ENCODE measurements at regions not wholly inside any gene's neighbourhood (a gene's known extent, or its start where the extent isn't known, plus 50 kb on each side); places are given as distances from the start of the nearest gene placed in this dataset.

DNA sequence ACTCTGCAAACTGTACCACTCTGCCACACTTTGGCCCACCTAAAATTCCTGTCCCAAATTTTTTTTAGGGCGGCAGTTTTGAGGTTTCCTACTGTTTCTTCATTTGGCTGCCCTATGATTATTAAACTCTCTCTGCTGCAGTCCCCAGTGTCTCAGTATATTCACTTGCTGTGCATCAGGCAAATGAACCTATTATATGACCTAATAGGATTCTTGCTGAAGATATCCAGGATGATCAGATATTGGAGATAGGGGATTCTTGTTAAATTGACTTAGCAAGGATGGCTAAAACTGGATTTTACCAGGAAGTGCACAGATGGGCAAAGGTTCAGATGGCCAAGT, 410.8 kb upstream of the DDI1 start:
- Histone ChIP-seq H3K4me2 (ENCODE audit: insufficient read depth, low read length) (no peak overlapping the region), H4K20me1 (ENCODE audit: insufficient read depth, low read length) (no peaks in the 10 kb centered on the region), H3K27ac (ENCODE audit: low read length) (no peak overlapping the region), H3K9me3 (ENCODE audit: insufficient read depth, low read length, severe bottlenecking) (no peaks in the 10 kb centered on the region), H3K4me3 (ENCODE audit: low read depth in 1 of 2, low read length in 2 of 2) (no peak overlapping the region), H3K4me1 (ENCODE audit: insufficient read depth, low read length) (no peaks in the 10 kb centered on the region), H3K9ac (ENCODE audit: low read depth, low read length) (no peak overlapping the region), H2AFZ (ENCODE audit: low read depth, low read length) (no peak overlapping the region), H3K79me2 (ENCODE audit: insufficient read depth, low read length) (no peaks in the 10 kb centered on the region), H3K27me3 (ENCODE audit: insufficient read depth, low read length, poor library complexity) (no peaks in the 10 kb centered on the region), H3K36me3 (ENCODE audit: insufficient read depth, low read length) (no peaks in the 10 kb centered on the region)
- ATAC-seq (ENCODE audit: insufficient read depth, low read depth) (no peak), DNase-seq (no peak)
- TF ChIP-seq, protein P1, sequence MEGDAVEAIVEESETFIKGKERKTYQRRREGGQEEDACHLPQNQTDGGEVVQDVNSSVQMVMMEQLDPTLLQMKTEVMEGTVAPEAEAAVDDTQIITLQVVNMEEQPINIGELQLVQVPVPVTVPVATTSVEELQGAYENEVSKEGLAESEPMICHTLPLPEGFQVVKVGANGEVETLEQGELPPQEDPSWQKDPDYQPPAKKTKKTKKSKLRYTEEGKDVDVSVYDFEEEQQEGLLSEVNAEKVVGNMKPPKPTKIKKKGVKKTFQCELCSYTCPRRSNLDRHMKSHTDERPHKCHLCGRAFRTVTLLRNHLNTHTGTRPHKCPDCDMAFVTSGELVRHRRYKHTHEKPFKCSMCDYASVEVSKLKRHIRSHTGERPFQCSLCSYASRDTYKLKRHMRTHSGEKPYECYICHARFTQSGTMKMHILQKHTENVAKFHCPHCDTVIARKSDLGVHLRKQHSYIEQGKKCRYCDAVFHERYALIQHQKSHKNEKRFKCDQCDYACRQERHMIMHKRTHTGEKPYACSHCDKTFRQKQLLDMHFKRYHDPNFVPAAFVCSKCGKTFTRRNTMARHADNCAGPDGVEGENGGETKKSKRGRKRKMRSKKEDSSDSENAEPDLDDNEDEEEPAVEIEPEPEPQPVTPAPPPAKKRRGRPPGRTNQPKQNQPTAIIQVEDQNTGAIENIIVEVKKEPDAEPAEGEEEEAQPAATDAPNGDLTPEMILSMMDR (IDR thresholded peaks at IDR 0.05; ENCODE audit: borderline replicate concordance, extremely low read depth, low read length, poor library complexity, severe bottlenecking): no peak
- no peak for TF ChIP-seq EZH2 (IDR thresholded peaks at IDR 0.05; ENCODE audit: borderline replicate concordance, low read depth, low read length, severe bottlenecking)

DNA sequence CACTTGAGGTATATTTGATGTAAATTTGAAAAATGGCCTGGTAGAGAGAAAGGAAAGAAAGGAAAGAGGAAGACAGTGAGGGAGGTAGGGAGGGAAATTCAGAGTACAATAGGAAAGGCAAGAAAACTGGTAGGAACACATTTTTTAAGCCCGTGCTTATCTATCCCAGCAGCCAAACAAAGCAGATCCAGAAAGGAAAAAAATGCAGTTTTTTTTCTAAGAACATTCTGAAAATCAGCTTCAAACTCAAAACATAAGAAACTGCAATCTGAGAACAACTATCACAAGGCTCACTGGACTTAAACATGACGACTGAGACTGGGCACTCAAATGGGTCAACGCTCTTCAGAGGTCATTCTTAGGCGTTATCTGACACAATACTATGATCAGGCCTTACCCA, 408.3 kb upstream of the DDI1 start:
- H3K27me3 ChIP-seq (ENCODE audit: insufficient read depth, low read length, poor library complexity): no peaks in the 10 kb centered on the region
- H2AFZ ChIP-seq (ENCODE audit: low read depth, low read length): no peak overlapping the region
- no peaks in the 10 kb centered on the region for H3K79me2 ChIP-seq (ENCODE audit: insufficient read depth, low read length)
- ATAC-seq (ENCODE audit: insufficient read depth, low read depth) (no peak), DNase-seq (no peak)
- H3K4me1 ChIP-seq (ENCODE audit: insufficient read depth, low read length): no peaks in the 10 kb centered on the region
- no peak overlapping the region for H3K4me3 ChIP-seq (ENCODE audit: low read depth in 1 of 2, low read length in 2 of 2)
- H3K36me3 ChIP-seq (ENCODE audit: insufficient read depth, low read length): no peaks in the 10 kb centered on the region
- no peak overlapping the region for H3K9ac ChIP-seq (ENCODE audit: low read depth, low read length)
- no peaks in the 10 kb centered on the region for H3K9me3 ChIP-seq (ENCODE audit: insufficient read depth, low read length, severe bottlenecking)
- no peak overlapping the region for H3K27ac ChIP-seq (ENCODE audit: low read length)
- H3K4me2 ChIP-seq (ENCODE audit: insufficient read depth, low read length): no peak overlapping the region
- TF ChIP-seq, protein P1 (IDR thresholded peaks at IDR 0.05; ENCODE audit: borderline replicate concordance, extremely low read depth, low read length, poor library complexity, severe bottlenecking): no peak
- TF ChIP-seq EZH2 (IDR thresholded peaks at IDR 0.05; ENCODE audit: borderline replicate concordance, low read depth, low read length, severe bottlenecking): no peak
- no peaks in the 10 kb centered on the region for H4K20me1 ChIP-seq (ENCODE audit: insufficient read depth, low read length)

DNA sequence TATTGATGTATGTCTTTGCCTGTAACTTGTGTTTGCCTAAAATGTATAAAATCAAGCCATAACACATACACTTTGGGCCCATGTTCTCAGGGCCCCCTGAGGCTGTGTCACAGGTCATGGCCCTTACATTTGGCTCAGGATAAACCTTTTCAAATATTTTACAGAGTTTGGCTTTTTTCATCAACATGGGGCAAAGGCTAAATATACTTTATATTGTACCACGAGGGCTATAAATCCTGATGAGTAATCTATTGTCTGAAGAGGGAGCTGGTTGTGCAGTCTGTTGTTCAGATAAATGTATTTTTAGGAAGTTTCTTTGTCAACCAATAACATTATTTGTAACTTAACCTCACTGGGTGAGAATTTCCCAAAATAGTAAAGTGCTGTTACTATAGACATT, 404.6 kb upstream of the DDI1 start:
- TF ChIP-seq, protein P1 (IDR thresholded peaks at IDR 0.05; ENCODE audit: borderline replicate concordance, extremely low read depth, low read length, poor library complexity, severe bottlenecking): no peak
- no peak for TF ChIP-seq EZH2 (IDR thresholded peaks at IDR 0.05; ENCODE audit: borderline replicate concordance, low read depth, low read length, severe bottlenecking)
- Histone ChIP-seq H3K9ac (ENCODE audit: low read depth, low read length) (no peak overlapping the region), H3K36me3 (ENCODE audit: insufficient read depth, low read length) (no peaks in the 10 kb centered on the region), H3K27ac (ENCODE audit: low read length) (no peak overlapping the region), H3K4me2 (ENCODE audit: insufficient read depth, low read length) (no peak overlapping the region), H3K4me3 (ENCODE audit: low read depth in 1 of 2, low read length in 2 of 2) (no peak overlapping the region), H3K79me2 (ENCODE audit: insufficient read depth, low read length) (no peaks in the 10 kb centered on the region), H3K4me1 (ENCODE audit: insufficient read depth, low read length) (no peaks in the 10 kb centered on the region), H3K27me3 (ENCODE audit: insufficient read depth, low read length, poor library complexity) (no peaks in the 10 kb centered on the region), H4K20me1 (ENCODE audit: insufficient read depth, low read length) (no peaks in the 10 kb centered on the region), H3K9me3 (ENCODE audit: insufficient read depth, low read length, severe bottlenecking) (no peaks in the 10 kb centered on the region), H2AFZ (ENCODE audit: low read depth, low read length) (no peak overlapping the region)
- ATAC-seq (ENCODE audit: insufficient read depth, low read depth) (no peak), DNase-seq (no peak)

Data from DND-41 (cell line).